Glomerular visceral epithelial cell (primary cell): ENCODE measurements at regions not wholly inside any gene's neighbourhood (a gene's known extent, or its start where the extent isn't known, plus 50 kb on each side); places are given as distances from the start of the nearest gene placed in this dataset.

Experiments used
- DNase-seq: peaks from one replicate; pipeline ENCODE4 v3.0.0-alpha.2; 2016; ENCODE audit errors: extremely low spot score

GRCh38 chr5:99724732-99725290, 796.0 kb upstream of the CHD1 start:
- DNase-seq, result no peak

- DNase-seq, result no peak
Measured at GRCh38 chr5:99721506-99721905, 792.7 kb upstream of the CHD1 start.

GRCh38 chr5:99715921-99716320, 787.1 kb upstream of the CHD1 start:
- no peak for DNase-seq

DNA sequence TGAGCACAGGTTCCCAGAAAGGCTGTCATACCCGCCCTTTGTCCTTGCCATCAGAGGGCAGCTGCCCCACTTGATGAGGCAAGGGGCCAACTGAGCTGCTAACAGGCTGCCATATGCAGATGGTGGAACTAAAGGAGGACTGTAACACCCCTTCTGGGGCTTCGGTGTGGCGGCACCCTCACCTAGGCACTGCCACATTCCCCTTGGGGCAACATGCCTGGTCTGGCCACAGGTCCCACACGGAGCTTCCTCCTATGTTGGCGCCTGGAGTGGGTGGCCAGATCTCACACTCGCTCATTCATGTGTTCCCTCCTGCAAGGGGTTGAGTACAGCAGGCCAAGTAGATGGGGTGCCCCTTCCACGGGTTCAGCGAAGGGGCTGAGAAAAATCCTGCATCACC, 777.4 kb upstream of the CHD1 start:
- DNase-seq, result no peak

DNA sequence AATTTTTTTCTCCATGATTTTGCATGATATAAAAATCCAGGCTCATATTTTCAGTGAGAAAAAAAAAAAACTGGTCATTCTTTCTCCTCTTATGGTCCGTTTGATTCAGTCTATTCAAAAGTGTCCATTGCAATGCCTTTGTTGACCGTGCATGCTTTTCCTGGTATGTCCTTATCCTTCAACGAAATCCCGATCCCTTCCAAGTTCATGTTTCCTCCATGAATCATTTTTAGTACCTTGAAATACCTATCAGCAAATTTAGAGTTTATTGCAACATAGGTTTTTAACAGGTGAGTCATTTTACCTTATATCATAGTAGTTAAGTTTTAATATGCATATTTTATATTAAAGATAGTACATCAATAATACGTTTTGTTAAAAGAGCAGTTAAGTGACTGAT, 773.8 kb upstream of the CHD1 start:
- no peak for DNase-seq

DNA sequence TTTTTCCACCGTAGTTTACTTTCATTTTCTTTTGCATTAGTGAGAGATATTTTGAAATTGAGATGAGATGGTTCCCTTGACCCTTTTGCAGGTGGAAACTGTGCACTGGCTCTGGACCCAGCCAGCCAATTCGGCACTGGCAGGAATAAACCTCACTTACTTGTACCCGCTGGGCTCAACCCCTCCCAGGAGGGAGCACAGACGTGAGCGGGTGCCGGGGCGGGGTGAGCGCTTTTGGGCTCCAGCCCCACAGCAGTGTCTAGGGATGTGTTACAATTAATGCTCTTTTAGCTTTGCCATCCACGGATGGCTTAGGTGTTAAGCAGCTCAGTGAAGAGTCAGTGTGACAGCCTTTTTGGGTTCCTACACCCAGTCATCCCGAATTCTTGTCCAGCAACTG, 766.1 kb upstream of the CHD1 start:
- DNase-seq, result no peak

GRCh38 chr5:99686538-99686937, 757.7 kb upstream of the CHD1 start:
- DNase-seq, result no peak

- no peak for DNase-seq
Measured at GRCh38 chr5:99675974-99676373, 747.2 kb upstream of the CHD1 start.

DNA sequence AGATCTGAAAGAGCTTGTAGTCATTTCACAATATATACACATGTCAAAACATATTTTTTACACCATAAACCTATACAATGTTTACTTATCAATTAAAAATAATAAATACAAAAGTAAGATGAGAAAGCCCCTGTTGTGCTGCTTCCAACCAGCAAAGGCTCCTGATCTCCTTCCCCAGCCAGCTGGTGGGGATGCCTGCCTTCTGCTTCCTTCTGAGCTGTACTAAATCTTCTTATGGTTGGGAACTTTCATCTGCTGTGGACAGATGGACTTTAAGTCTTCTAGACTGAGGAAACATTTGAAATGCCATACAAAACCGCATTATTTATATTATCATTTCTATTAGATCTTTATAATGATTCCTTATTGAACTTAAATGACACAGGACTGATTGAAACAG, 745.3 kb upstream of the CHD1 start:
- DNase-seq, result no peak

DNA sequence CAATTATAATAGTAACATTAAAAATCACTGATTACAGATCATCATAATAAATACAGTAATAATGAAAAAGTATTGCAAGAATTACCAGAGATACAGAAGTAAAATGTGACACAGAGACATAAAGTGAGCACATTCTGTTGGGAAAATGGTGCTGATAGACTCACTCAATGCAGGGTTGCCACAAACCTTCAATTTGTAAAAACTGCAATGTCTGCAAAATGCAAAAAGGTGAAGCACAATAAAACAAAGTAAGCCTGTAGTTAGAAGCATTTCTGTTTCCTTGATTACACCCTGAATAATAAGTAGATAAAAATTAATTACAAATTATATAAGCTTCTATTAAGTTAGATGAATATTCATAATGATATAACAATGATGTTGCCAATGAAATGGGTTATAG, 736.2 kb upstream of the CHD1 start:
- DNase-seq, result no peak

GRCh38 chr5:99651298-99651697, 722.5 kb upstream of the CHD1 start:
- DNase-seq, result no peak

GRCh38 chr5:99646011-99646647, 717.3 kb upstream of the CHD1 start:
- peak; percentile 11 for DNase-seq

DNA sequence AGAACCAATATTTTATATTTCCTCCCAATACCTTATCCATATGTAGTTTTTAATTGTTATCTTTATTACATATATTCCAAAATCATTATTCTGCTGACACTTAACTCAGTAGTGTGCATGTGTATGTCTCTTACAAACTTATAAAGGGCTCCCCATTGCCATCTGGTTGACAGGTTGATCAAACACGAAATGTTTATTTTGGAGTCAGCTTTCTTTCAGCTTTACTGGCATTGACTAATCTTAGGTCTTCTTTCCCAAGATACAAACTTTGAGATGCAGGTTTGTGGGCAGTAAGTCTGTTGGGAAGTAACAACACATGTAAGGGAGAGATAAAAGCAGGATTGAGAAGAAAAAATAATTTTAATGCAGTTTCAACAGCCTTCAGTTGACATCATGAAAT, 716.0 kb upstream of the CHD1 start:
- DNase-seq, result no peak

DNA sequence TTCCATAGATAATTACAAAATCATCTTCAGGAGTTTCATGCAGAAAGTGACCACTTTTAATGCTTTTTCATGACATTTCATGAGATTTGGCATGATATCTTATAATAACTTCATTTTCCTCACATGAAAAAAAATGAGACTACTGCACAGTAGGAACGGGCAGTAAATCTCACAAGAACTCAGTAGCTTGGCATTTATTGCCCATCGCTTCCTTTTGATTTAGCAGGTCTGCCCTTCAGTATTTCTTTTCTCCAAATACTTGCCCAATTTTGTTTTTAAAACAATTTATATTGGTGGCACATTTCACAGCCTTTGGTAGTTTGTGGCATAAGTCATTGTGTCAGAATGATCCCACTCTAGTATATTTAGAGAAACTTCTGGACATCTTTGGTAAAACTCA, 711.8 kb upstream of the CHD1 start:
- no peak for DNase-seq

- no peak for DNase-seq
Measured at GRCh38 chr5:99639905-99640304, 711.1 kb upstream of the CHD1 start.

DNA sequence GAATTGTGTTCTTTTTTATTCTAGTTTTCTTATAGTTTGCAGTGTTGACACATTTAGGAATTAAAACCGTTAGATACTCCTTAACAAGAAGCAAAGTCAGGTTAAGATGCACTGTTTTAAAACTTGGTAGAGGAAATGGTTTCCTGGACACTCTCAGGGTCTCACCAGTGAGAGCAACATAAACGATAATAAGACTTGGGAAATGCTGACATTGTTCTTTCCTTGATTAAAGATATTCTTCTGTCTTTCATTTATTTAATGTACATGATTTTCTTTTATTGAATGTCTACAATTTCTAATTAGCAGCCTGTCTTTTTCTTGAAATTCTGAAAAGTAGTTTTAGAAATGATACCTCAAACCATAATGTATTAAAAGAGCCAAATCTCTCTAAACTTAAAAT, 707.9 kb upstream of the CHD1 start:
- DNase-seq, result no peak

GRCh38 chr5:99621772-99622681, 693.2 kb upstream of the CHD1 start:
- peak; percentile 3 for DNase-seq

DNA sequence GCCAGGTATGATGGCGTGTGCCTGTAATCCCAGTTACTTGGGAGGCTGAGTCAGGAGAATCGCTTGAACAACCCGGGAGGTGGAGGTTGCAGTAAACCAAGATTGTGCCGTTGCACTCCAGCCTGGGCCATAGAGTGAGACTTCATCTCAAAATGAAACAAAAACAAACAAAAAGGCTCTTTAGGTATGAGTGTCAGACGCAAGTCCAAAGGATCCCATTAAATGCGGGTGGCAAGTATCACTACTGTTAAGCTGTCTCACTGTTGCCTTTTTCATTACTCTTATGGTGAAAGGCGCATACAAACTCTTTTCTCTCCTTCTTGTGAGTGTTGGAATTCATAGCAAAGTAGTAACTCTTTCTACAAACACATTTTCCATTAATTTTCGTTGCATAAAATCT, 688.5 kb upstream of the CHD1 start:
- no peak for DNase-seq

DNA sequence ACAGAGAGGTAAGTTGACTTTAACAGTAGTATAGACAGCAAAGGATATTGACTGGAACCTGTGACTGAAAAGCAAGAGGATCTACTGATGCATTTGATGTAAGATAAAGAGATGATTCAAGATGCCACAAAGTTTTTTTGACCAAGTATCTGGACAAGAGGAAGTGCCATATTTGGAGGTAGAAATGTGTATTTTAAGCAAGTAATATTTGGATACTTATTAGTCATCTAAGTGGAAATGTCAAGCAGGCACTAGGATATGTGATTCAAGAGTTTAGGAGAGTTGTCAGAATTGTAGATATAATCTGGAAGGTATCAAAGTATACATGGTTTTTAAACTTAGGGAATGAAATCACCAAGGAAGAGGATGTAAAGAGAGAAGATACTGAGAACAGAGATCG, 686.1 kb upstream of the CHD1 start:
- no peak for DNase-seq

- no peak for DNase-seq
Measured at GRCh38 chr5:99607124-99607523, 678.3 kb upstream of the CHD1 start.

DNA sequence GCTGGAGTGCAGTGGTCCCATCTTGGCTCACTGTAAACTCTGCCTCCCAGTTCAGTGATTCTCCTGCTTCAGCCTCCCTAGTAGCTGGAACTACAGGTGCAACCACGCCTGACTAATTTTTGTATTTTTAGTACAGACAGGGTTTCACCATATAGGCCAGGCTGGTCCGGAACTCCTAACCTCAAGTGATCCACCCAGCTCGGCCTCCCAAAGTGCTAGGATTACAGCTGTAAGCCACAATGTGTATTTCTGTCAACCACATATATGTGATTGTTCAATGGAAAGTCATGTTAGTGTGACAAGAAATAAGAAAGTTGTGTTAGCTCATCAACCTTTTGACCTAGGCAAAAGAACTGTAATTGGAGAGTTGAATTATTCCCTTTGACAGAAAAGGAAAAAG, 677.1 kb upstream of the CHD1 start:
- peak; percentile 35 for DNase-seq

DNA sequence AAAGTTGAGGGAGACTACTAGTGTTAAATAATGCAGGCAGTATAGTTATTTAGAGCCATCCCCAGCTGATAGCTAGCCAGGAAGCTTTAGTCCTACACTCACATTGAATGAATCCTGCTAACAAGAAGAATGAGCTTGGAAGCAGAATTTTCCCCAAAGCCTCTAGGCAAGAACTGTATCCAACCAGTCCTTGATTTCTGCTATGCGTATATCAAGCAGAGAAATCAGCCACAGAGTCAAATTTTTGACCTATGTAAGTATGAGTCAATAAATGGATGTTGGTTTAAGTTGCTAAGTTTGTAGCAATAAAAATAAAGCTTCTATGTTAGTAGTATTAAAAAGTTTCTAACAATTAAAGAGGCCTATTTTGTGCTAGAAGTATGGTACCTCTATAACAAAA, 672.1 kb upstream of the CHD1 start:
- DNase-seq, result no peak

DNA sequence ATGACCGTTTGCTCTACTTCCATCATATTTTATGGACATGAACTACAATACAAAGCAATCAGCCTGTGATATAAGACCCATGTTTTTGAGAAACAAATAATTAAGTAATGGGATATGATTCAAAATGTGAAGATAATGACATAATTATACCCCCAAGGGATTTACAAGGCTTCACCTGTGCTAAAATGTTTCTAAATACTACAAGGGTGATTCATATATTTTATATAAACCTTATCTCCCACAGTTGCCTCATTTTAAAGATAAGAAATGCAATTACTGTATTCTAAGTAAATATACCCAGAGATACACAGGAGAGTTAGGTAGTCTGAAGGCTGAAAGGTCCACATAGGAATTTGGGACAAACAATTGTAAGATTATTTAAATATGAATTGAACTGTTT, 662.0 kb upstream of the CHD1 start:
- DNase-seq, result no peak
